PC-9 (cell line): ENCODE measurements at regions not wholly inside any gene's neighbourhood (a gene's known extent, or its start where the extent isn't known, plus 50 kb on each side); places are given as distances from the start of the nearest gene placed in this dataset.

Experiments used
- CTCF ChIP-seq: fragments of 200-600 bp; sonication (generic); conservative IDR thresholded peaks from 2 replicates; pipeline ENCODE4 v1.6.1; 2017; ENCODE audit warnings: mixed run types, antibody characterized with exemption, mild to moderate bottlenecking, moderate library complexity
- EZH2 ChIP-seq: fragments of 200-600 bp; sonication (generic); IDR thresholded peaks from 2 replicates; pipeline ENCODE4 v1.8.0; 2017; ENCODE audit warnings: antibody characterized with exemption, low read depth

- TF ChIP-seq CTCF = no peak
- no peak for TF ChIP-seq EZH2
Observed at GRCh38 chr5:101716941-101717340, 579.1 kb downstream of the SLCO4C1 start.
